SK-N-SH treated with all-trans-retinoic acid at 6 μM for 48 hours (cell line): ENCODE measurements at regions not wholly inside any gene's neighbourhood (a gene's known extent, or its start where the extent isn't known, plus 50 kb on each side); places are given as distances from the start of the nearest gene placed in this dataset.

Experiments used
- ATAC-seq: fragments of 200-7000 bp; cut with Tn5 transposase; 3 replicates; pipeline ENCODE4 v1.9.1; 2020; ENCODE audit warnings: mild to moderate bottlenecking, moderate library complexity
- ARNTL ChIP-seq: fragments of 450-650 bp; formaldehyde crosslinking; IDR thresholded peaks from 2 replicates; pipeline ENCODE4 v1.5.0; 2020; ENCODE audit warnings: low read depth, mild to moderate bottlenecking, moderate library complexity, borderline replicate concordance
- BACH2 ChIP-seq: fragments of 250-450 bp; sonication (Bioruptor Pico); IDR thresholded peaks from 2 replicates; pipeline ENCODE4 v1.9.0; 2021; ENCODE audit warnings: mild to moderate bottlenecking, borderline replicate concordance
- CREB5 ChIP-seq: fragments of 250-450 bp; sonication (Bioruptor Pico); IDR thresholded peaks from 2 replicates; pipeline ENCODE4 v1.5.1; 2020; ENCODE audit warnings: low read depth, mild to moderate bottlenecking, moderate library complexity
- CSDC2 ChIP-seq: fragments of 250-450 bp; sonication (Bioruptor Pico); IDR thresholded peaks from 2 replicates; pipeline ENCODE4 v1.5.0; 2020; ENCODE audit warnings: mild to moderate bottlenecking, moderate library complexity
- CSRNP3 ChIP-seq: fragments of 250-450 bp; sonication (Bioruptor Pico); IDR thresholded peaks from 2 replicates; pipeline ENCODE4 v1.5.1; 2021; ENCODE audit warnings: mild to moderate bottlenecking, moderate library complexity
- GLIS3 ChIP-seq: fragments of 250-450 bp; sonication (Bioruptor Pico); IDR thresholded peaks from 2 replicates; pipeline ENCODE4 v1.5.0; 2020; ENCODE audit warnings: mild to moderate bottlenecking, moderate library complexity
- ISL1 ChIP-seq: fragments of 250-450 bp; sonication (Bioruptor Pico); IDR thresholded peaks from 2 replicates; pipeline ENCODE4 v2.1.2; 2022; ENCODE audit warnings: mild to moderate bottlenecking, moderate library complexity
- OSR1 ChIP-seq: fragments of 250-450 bp; sonication (Bioruptor Pico); IDR thresholded peaks from 2 replicates; pipeline ENCODE4 v1.8.0; 2022; ENCODE audit warnings: moderate library complexity, mild to moderate bottlenecking, inconsistent platforms
- PATZ1 ChIP-seq: fragments of 250-450 bp; sonication (Bioruptor Pico); IDR thresholded peaks from 2 replicates; pipeline ENCODE4 v1.8.0; 2020; ENCODE audit warnings: mild to moderate bottlenecking, moderate library complexity, borderline replicate concordance
- POU6F1 ChIP-seq: fragments of 250-450 bp; sonication (Bioruptor Pico); IDR thresholded peaks from 2 replicates; pipeline ENCODE4 v1.8.0; 2021; ENCODE audit warnings: low read depth, mild to moderate bottlenecking, moderate library complexity, borderline replicate concordance
- PPARA ChIP-seq: fragments of 250-450 bp; sonication (Bioruptor Pico); IDR thresholded peaks from 2 replicates; pipeline ENCODE4 v1.5.0; 2020; ENCODE audit warnings: mild to moderate bottlenecking, borderline replicate concordance
- RARB ChIP-seq: fragments of 250-450 bp; sonication (Bioruptor Pico); IDR thresholded peaks from 2 replicates; pipeline ENCODE4 v1.8.0; 2021; ENCODE audit warnings: mild to moderate bottlenecking, moderate library complexity
- SNAI2 ChIP-seq: fragments of 250-450 bp; sonication (Bioruptor Pico); IDR thresholded peaks from 2 replicates; pipeline ENCODE4 v1.5.0; 2020; ENCODE audit warnings: mild to moderate bottlenecking, moderate library complexity
- TCF4 ChIP-seq: fragments of 250-450 bp; sonication (Bioruptor Pico); IDR thresholded peaks from 2 replicates; pipeline ENCODE4 v1.8.0; 2021; ENCODE audit warnings: mild to moderate bottlenecking, moderate library complexity, borderline replicate concordance
- TOX ChIP-seq: fragments of 250-450 bp; sonication (Bioruptor Pico); IDR thresholded peaks from 2 replicates; pipeline ENCODE4 v1.8.0; 2021; ENCODE audit warnings: mild to moderate bottlenecking, moderate library complexity, borderline replicate concordance
- ZC3H10 ChIP-seq: fragments of 250-450 bp; sonication (Bioruptor Pico); IDR thresholded peaks from 2 replicates; pipeline ENCODE4 v1.5.1; 2021; ENCODE audit warnings: mild to moderate bottlenecking, moderate library complexity
- ZFP3 ChIP-seq: fragments of 250-450 bp; sonication (Bioruptor Pico); IDR thresholded peaks from 2 replicates; pipeline ENCODE4 v1.5.0; 2020; ENCODE audit warnings: mild to moderate bottlenecking, moderate library complexity
- ZFP30 ChIP-seq: fragments of 450-650 bp; formaldehyde crosslinking; IDR thresholded peaks from 2 replicates; pipeline ENCODE4 v1.5.0; 2022; ENCODE audit warnings: mild to moderate bottlenecking, moderate library complexity
- ZNF565 ChIP-seq: fragments of 450-650 bp; formaldehyde crosslinking; conservative IDR thresholded peaks from 2 replicates; pipeline ENCODE4 v1.5.0; 2020; ENCODE audit warnings: low read depth, mild to moderate bottlenecking, moderate library complexity
- ZNF70 ChIP-seq: fragments of 450-650 bp; formaldehyde crosslinking; IDR thresholded peaks from 2 replicates; pipeline ENCODE4 v1.5.0; 2020; ENCODE audit warnings: mild to moderate bottlenecking, moderate library complexity
- ZNF8 ChIP-seq: fragments of 450-650 bp; formaldehyde crosslinking; IDR thresholded peaks from 2 replicates; pipeline ENCODE4 v1.5.0; 2020; ENCODE audit warnings: mild to moderate bottlenecking, moderate library complexity

- ATAC-seq, result no peak
These were observed 115.4 kb downstream of the DUSP6 start for GRCh38 chr12:89236748-89237383.

GRCh38 chr12:89236237-89236636 lies 116.1 kb downstream of the DUSP6 start:
- no peak for ATAC-seq
- TF ChIP-seq PPARA (CRISPR knock-in tag) (no peak), ZNF8 (no peak), CSRNP3 (CRISPR knock-in tag) (no peak), PATZ1 (CRISPR knock-in tag) (no peak), ZFP30 (CRISPR knock-in tag) (no peak), ARNTL (no peak), CSDC2 (CRISPR knock-in tag) (no peak), RARB (CRISPR knock-in tag) (no peak)

More at GRCh38 chr12:89236748-89237383, 115.4 kb downstream of the DUSP6 start:
- TF ChIP-seq ZFP30 (CRISPR knock-in tag) (no peak), ISL1 (CRISPR knock-in tag) (no peak), ARNTL (no peak)

GRCh38 chr12:89235189-89235993 lies 116.9 kb downstream of the DUSP6 start:
- TF ChIP-seq ZC3H10, result no peak
- no peak for TF ChIP-seq TOX (CRISPR knock-in tag)
- no peak for TF ChIP-seq GLIS3 (CRISPR knock-in tag)
- TF ChIP-seq ZNF565 (CRISPR knock-in tag), result no peak
- no peak for TF ChIP-seq CREB5 (CRISPR knock-in tag)
- TF ChIP-seq PPARA (CRISPR knock-in tag), result no peak
- TF ChIP-seq PATZ1 (CRISPR knock-in tag), result no peak
- TF ChIP-seq TCF4, result no peak
- no peak for TF ChIP-seq BACH2 (CRISPR knock-in tag)
- no peak for TF ChIP-seq ZFP3 (CRISPR knock-in tag)
- TF ChIP-seq ZNF8, result no peak
- TF ChIP-seq CSDC2 (CRISPR knock-in tag), result no peak
- no peak for TF ChIP-seq POU6F1 (CRISPR knock-in tag)
- TF ChIP-seq OSR1 (CRISPR knock-in tag), result no peak
- TF ChIP-seq ZFP30 (CRISPR knock-in tag), result no peak
- TF ChIP-seq SNAI2 (CRISPR knock-in tag), result no peak
- no peak for TF ChIP-seq ZNF70 (CRISPR knock-in tag)
- no peak for TF ChIP-seq CSRNP3 (CRISPR knock-in tag)
- no peak for TF ChIP-seq ARNTL

More at GRCh38 chr12:89235189-89235993, 116.9 kb downstream of the DUSP6 start:
- ATAC-seq, result no peak
